Right lobe of liver (tissue), 6 donors: ENCODE measurements at regions not wholly inside any gene's neighbourhood (a gene's known extent, or its start where the extent isn't known, plus 50 kb on each side); places are given as distances from the start of the nearest gene placed in this dataset.

Source experiments
- ATAC-seq, 4 donors: fragments of 200-7000 bp; cut with Tn5 transposase; one replicate each; pipeline ENCODE4 v1.9.1; 2020; ENCODE audit warnings: mild to moderate bottlenecking in 4 of 4, moderate library complexity in 4 of 4
- DNase-seq, 3 donors: peaks; one replicate each; pipeline ENCODE4 v3.0.0-alpha.2; 2020
- H3K27ac ChIP-seq, 3 donors: fragments of 200-600 bp; one replicate each; pipeline ENCODE4 v1.8.0; 2022
- H3K27me3 ChIP-seq, 2 donors: fragments of 200-600 bp; one replicate each; pipeline ENCODE4 v1.8.0; 2022
- H3K36me3 ChIP-seq, 4 donors: fragments of 200-600 bp; sonication (generic) in 1 of 4; one replicate each; pipeline versions ENCODE4 v1.5.1 to v1.8.0; 2017 to 2022; ENCODE audit warnings: control low read depth in 1 of 4
- H3K4me1 ChIP-seq, 4 donors: fragments of 200-600 bp; sonication (generic) in 1 of 4; one replicate each; pipeline versions ENCODE4 v1.5.1 to v1.8.0; 2017 to 2022; ENCODE audit warnings: control low read depth in 1 of 4
- H3K4me3 ChIP-seq, 3 donors: fragments of 200-600 bp; one replicate each; pipeline ENCODE4 v1.8.0; 2022
- H3K9me3 ChIP-seq, 4 donors: fragments of 200-600 bp; sonication (generic) in 1 of 4; one replicate each; pipeline versions ENCODE4 v1.5.1 to v1.8.0; 2017 to 2022; ENCODE audit warnings: control low read depth in 1 of 4
- POLR2A ChIP-seq: fragments of 450-650 bp; IDR thresholded peaks from one replicate; pipeline ENCODE4 v1.6.1; 2017; ENCODE audit warnings: antibody characterized with exemption, mild to moderate bottlenecking
- WGBS: methylation state at CpG from one replicate; pipeline ENCODE4 v1.1.6; 2018; ENCODE audit warnings: low coverage, low lambda C conversion rate; ENCODE audit not compliant: insufficient coverage; ENCODE audit errors: missing lambda C conversion rate; 5-methylcytosine and 5-hydroxymethylcytosine counted together
- intact Hi-C, 2 donors: fragments of 100-400 bp; cut with DNase I; formaldehyde crosslinking; loops; one replicate each; pipeline versions ENCODE4 v1.11.2 to v1.14.1; 2022
- TF ChIP-seq, protein P1 (sequence below), 4 donors: fragments of 200-600 bp in 3 of 4; fragments of 450-650 bp in 1 of 4; IDR thresholded peaks; one replicate each; pipeline versions ENCODE4 v1.5.1 to v1.8.0; 2016 to 2022; ENCODE audit warnings: antibody characterized with exemption in 4 of 4, mild to moderate bottlenecking in 2 of 4
- donor health status: DM: no; HTN: yes; CAD: no.
- donor health status: DM: no; HTN: no; CAD: no.
- donor health status: DM: no; HTN: no; CAD: no.
- donor health status: DM: no; HTN: yes; CAD: no.
- donor health status: DM: no; HTN: yes; CAD: no.

GRCh38 chr1:29704430-29704829, 468.1 kb downstream of the PTPRU start:
- no peaks in the 10 kb centered on the region for H3K4me1 ChIP-seq
- DNase-seq (no peak), ATAC-seq (no peak)
- H3K36me3 ChIP-seq, result no peaks in the 10 kb centered on the region
- H3K27ac ChIP-seq, result no peak overlapping the region
- intact Hi-C loops, result no loop called here
- H3K9me3 ChIP-seq, result no peaks in the 10 kb centered on the region
- TF ChIP-seq, protein P1, sequence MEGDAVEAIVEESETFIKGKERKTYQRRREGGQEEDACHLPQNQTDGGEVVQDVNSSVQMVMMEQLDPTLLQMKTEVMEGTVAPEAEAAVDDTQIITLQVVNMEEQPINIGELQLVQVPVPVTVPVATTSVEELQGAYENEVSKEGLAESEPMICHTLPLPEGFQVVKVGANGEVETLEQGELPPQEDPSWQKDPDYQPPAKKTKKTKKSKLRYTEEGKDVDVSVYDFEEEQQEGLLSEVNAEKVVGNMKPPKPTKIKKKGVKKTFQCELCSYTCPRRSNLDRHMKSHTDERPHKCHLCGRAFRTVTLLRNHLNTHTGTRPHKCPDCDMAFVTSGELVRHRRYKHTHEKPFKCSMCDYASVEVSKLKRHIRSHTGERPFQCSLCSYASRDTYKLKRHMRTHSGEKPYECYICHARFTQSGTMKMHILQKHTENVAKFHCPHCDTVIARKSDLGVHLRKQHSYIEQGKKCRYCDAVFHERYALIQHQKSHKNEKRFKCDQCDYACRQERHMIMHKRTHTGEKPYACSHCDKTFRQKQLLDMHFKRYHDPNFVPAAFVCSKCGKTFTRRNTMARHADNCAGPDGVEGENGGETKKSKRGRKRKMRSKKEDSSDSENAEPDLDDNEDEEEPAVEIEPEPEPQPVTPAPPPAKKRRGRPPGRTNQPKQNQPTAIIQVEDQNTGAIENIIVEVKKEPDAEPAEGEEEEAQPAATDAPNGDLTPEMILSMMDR (IDR thresholded peaks at IDR 0.05), result no peak
- TF ChIP-seq POLR2A, result no peak
- no peaks in the 10 kb centered on the region for H3K27me3 ChIP-seq
- 54% methylated on average over 2 of the region's 2 CpGs for WGBS
- no peak overlapping the region for H3K4me3 ChIP-seq

DNA sequence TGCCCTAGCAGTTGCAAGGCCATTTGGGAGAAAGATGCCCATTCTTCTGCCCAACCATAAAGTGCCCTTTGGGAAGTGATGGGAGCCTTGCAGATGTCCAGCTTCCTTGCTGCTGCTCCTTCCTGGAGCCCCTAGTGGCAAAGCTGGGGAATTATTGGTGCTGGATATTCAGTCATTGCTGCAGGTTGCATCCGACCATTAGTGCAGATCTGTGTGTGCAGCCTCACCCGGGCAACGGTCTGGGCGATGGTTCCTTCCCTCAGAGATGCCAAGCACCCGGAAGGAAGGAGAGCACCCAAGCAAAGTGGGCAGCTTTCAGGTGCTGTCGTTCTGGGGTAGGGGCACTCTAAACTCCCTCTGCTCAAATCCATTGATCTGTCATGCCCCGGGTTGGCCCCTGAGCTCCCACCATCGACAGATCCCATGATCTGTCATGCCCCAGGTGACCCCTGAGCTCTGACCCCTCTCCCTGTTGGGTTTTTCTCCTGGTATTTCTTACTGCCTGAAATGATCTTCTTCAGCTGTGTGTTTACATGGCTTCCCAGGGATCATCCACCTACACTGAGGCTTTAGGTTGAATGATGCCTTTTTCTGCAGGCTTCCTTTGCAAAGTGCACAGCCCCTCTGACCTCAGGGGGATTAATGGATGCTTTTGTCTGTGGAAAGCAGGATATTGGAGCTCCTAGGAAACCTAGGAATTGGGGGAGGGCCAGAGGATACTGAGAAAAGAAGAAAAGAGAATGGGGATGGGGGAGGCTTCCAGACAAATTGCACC, 467.5 kb downstream of the PTPRU start:
- ATAC-seq (peak; percentile 68 to 76 (median 72)), DNase-seq (no peak)
- no peaks in the 10 kb centered on the region for H3K27me3 ChIP-seq
- intact Hi-C loops, result no loop called here
- no peak for TF ChIP-seq POLR2A
- TF ChIP-seq, protein P1 (IDR thresholded peaks at IDR 0.05), result peak; percentile 54 to 69 (median 66)
- H3K27ac ChIP-seq, result no peak overlapping the region
- no peaks in the 10 kb centered on the region for H3K9me3 ChIP-seq
- 0% methylated on average over 4 of the region's 8 CpGs for WGBS
- H3K4me3 ChIP-seq, result no peak overlapping the region
- H3K36me3 ChIP-seq, result no peaks in the 10 kb centered on the region
- H3K4me1 ChIP-seq, result no peaks in the 10 kb centered on the region

DNA sequence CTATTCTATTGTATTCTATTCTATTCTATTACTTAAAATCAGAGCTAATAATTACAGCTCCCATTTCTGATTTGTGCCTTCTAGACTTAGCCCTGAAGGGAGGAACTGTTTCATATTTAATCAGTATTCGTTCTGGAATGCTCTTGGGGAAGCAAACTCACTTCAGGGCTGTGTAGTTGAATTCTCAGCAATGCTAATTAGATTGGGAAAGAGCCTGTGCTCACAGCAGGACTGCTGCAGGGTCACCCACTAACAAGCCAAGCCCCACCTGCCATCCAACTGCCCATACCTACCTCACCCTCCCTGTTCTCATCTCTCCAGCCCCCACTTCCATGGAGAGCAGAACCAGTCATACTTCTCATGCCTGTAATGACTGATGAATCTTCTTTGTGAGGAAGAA, 464.2 kb downstream of the PTPRU start:
- intact Hi-C loops, result no loop called here
- DNase-seq (no peak), ATAC-seq (no peak)
- Histone ChIP-seq H3K27ac (no peak overlapping the region), H3K9me3 (no peaks in the 10 kb centered on the region), H3K36me3 (no peaks in the 10 kb centered on the region), H3K4me3 (no peak overlapping the region), H3K4me1 (no peaks in the 10 kb centered on the region), H3K27me3 (no peaks in the 10 kb centered on the region)
- whole genome bisulfite sequencing, result 27% methylated on average over 1 of the region's 1 CpG
- TF ChIP-seq, protein P1 (IDR thresholded peaks at IDR 0.05), result no peak

GRCh38 chr1:29698626-29699025, 462.3 kb downstream of the PTPRU start:
- DNase-seq, result peak in 1 of 3 donors; percentile 28
- no CpG with 5 or more reads among the region's 12 CpGs for WGBS
- intact Hi-C loops, result no loop called here
- ATAC-seq, result no peak
- H3K9me3 ChIP-seq, result no peaks in the 10 kb centered on the region
- no peak overlapping the region for H3K27ac ChIP-seq
- H3K27me3 ChIP-seq, result no peaks in the 10 kb centered on the region
- no peak overlapping the region for H3K4me3 ChIP-seq
- TF ChIP-seq, protein P1 (IDR thresholded peaks at IDR 0.05), result no peak
- TF ChIP-seq POLR2A, result no peak
- no peaks in the 10 kb centered on the region for H3K4me1 ChIP-seq
- no peaks in the 10 kb centered on the region for H3K36me3 ChIP-seq
